ENCODE measurements at regions not wholly inside any gene's neighbourhood (a gene's known extent, or its start where the extent isn't known, plus 50 kb on each side); places are given as distances from the start of the nearest gene placed in this dataset.
"Not testable (repeated sequence)": the region's sequence is repeated elsewhere in the genome, so short reads cannot be mapped to it uniquely, and the experiment has no call there.

- no peak for DNase-seq
Observed at GRCh38 chr4:60814549-60814948, 385.6 kb upstream of the ADGRL3 start.

- no peak for DNase-seq
Observed at GRCh38 chr4:60817609-60818008, 382.5 kb upstream of the ADGRL3 start.

DNA sequence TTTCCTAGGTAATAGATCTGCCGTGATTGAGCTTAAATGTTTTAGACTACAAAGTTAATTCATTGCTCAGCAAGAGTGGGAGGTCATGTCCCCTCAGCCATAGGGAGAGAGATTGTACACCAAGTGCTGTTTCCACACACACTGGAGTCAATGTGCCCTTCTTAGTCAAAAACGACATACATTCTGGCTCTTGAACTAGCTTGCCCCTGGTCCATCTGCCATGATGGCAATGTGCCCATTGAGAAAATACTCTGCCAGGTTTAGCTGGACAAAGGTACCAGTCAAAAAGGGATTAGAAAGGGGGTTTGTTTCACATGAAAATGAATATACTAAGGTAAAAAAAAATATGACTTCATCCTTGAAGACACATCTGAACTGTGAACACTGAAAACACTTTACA is 377.1 kb upstream of the ADGRL3 start:
- DNase-seq: peak; percentile 52

GRCh38 chr4:60840020-60840419 is 360.1 kb upstream of the ADGRL3 start:
- DNase-seq: no peak

- no peak for DNase-seq
Observed at GRCh38 chr4:60846678-60847077, 353.4 kb upstream of the ADGRL3 start.

- no peak for DNase-seq
Observed at GRCh38 chr4:60847614-60848013, 352.5 kb upstream of the ADGRL3 start.

- no peak for DNase-seq
Observed at GRCh38 chr4:60857130-60857753, 342.9 kb upstream of the ADGRL3 start.

DNA sequence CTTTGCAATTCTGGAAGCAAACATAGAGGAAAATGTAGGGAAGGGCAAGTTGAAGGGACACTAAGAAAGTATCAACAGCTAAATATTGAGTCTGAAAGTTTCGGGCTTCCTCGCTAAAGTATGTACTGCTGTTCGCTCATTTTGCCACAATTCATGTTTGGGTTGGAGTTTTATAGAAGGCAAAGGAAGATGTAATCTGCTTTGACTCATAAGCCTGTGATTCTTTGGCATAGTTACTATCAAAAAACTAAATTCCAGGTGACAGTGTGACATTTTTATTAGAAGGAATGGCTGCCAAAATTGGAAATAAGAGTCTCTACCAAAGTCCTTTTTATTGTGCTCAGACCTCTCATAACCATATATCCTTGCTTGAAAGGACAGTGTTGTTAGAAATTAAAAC is 336.7 kb upstream of the ADGRL3 start:
- DNase-seq: no peak

DNA sequence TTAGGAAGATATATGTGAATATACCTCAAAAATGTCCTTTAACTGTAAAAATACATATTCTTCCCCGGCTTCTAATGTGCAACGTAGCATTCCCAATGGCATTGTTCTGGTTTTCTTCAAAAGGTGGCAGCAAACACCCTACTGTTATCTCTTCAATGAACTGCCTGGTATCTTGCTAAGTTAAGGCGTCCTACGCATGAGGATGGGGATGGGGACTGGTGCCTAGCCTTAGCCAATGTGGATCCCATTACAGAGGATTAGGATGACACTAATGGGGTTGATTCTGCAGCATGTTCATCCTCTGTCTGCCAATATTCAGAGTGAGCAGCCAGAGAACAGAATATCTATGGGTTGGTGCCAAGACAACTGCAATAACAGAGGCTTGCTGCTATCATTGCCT is 334.9 kb upstream of the ADGRL3 start:
- peak; percentile 27 for DNase-seq

DNA sequence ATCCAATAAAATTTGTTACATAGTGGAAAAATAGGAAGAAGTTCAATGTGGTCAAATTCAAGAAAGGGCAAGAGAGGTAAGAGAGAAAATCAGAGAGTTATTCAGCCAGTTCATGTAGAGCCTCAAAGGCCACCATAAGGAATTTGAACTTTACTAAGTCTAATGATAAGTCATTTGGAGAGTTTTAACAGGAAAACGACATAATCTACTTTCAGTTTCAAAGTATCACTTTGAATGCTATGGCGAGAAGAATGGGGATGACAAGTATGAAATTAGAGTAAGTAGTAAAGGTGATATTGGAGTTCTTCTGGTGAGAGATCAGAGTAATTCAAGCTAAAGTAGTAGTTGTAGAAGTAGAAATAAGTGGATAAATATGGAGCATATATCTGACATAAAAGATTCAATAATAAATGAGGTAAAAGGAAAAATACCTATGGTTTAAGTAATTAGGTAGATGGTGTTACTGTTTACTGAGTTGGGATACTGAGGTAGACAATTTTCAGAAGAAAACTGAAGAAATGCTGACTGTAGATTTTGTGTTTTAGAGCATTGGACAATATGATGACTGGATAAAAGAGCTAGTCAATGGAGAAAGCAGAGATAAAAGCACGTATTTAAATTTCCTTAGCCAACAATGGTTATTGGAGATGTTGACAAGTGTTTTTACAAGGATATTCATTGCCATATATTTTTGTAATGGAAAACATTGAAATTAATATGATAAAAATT is 331.7 kb upstream of the ADGRL3 start:
- no peak for DNase-seq

DNA sequence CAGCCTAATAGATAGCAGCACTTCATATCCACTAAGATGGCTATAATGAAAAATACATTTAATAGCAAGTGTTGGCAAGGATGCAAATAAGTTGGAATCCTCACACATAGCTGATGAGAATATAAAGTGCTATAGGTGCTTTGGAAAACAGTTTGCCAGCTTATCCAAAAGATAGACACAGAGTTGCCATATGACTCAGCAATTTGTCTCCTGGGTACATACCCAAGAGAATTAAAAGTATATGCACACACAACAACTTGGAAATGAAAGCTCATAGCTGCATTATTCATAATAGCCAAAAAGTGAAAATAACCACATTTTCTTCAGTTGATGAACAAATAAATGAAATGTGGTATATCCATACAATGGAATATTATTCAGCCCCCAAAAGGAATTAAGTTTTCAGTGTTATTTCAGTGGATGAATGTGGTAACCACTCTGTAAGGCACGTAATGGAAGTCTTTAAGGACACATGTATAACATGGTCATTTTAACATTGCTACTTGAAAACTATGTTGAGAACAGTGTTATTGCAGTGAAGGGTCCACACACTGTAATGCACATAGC is 320.9 kb upstream of the ADGRL3 start:
- no peak for DNase-seq

DNA sequence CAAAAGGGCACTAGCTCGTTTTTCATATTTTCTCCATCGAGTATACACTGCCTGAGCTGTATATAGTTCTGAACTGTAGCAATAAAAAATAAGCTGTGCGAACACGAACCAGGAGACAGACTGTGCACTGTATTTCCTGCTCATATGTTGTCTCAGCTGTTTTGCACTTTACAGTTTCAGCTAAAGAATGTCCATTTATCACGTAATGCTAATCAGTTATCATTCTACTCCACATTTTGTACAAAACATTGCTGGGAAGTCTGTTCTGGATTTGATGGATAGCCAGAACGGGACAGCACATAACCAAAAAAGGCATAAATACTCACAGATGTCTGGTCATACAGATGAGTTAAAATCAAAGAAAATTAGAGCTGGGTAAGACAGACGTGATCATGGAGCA is 315.5 kb upstream of the ADGRL3 start:
- DNase-seq: no peak

- DNase-seq: no peak
Observed at GRCh38 chr4:60885011-60885410, 315.1 kb upstream of the ADGRL3 start.

GRCh38 chr4:60890743-60891142 is 309.4 kb upstream of the ADGRL3 start:
- DNase-seq: no peak

GRCh38 chr4:60891947-60892346 is 308.2 kb upstream of the ADGRL3 start:
- DNase-seq: no peak

DNA sequence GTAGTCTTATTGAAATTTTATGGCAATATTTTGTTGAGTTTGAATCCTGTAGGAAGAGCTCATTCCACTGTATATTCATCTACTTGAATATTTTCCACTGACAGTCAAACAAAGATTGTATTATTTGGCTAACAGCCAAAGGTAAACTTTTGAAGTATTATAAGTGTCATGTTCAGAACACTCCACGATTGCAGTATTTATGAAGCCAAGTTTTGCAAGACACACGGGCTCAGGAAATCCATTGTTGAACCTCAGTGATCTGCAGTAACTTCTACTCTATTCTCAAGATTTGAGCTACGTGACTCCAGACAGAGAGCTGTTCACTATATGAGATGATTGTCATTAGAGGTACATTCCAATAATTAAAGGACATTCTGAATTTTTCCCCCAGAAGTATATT is 302.7 kb upstream of the ADGRL3 start:
- DNase-seq: no peak

- no peak for DNase-seq
Observed at GRCh38 chr4:60905162-60905561, 295.0 kb upstream of the ADGRL3 start.

DNA sequence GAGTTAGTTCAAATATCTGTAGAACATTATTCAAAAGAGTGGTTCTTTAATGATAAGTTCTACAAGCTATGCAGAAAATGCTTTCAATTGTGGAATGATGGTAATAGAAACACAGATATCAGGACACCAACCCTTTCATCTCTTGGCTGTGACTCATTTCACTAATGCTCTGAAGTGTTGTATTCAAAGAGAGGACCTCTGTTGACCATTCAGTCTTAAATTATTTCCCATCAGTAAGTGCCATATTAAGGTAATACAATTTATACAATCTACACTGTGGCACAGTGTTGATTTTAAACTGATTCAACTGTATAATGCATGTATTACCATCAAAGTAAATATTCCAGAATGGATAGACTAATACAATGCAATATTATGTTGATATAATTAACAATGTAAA is 289.0 kb upstream of the ADGRL3 start:
- no peak for DNase-seq

GRCh38 chr4:60913002-60913401 is 287.1 kb upstream of the ADGRL3 start:
- DNase-seq: no peak

DNA sequence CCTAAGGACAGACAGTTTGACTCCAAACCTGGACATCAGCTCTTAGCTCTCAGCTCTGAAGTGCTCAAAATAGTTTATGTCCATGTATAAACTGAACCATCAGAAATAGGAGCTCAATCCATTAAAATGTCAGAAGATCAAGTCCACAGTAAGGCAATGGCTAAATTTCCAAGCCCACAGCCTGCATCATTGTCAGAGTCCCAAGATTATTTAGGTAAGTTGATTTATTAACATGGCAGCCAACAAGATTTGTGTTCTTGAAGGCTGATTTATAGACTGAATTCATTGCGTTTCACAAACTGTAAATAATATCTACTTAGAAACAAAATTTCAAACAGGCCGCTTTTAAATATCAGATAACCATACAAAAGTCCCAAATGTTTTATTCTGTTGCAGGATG is 286.5 kb upstream of the ADGRL3 start:
- no peak for DNase-seq

DNA sequence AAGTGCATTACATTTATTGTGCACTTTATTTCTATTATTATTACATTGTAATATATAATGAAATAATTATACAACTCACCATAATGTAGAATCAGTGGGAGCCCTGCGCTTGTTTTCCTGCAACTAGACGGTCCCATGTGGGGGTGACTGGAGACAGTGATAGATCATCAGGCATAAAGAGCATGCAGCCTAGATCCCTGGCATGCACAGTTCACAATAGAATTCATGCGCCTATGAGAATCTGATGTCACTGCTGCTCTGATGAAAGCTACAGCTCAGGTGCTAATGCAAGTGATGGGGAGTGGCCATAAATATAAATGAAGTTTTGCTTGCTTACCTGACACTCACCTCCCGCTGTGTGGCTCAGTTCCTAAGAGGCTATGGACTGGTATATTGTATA is 278.4 kb upstream of the ADGRL3 start:
- DNase-seq: not testable (repeated sequence)

DNA sequence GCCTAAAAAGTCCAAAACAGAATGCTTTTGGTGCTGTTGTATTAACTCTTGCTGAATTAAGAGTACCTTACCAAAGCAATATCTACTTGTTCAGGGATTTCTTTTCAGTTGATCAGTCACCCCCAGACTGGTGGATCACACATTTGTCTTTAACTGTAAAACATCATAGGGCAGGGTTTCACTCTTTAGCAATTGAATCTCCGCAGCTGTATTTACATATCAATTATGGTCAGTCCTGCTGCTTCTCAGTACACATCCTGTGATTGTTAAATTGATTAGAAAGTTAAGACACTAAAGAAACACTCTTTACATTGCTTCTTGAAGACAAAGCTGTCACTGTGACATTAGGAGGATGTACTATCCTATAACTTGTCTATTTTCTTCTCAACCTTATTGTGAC is 277.1 kb upstream of the ADGRL3 start:
- peak; percentile 58 for DNase-seq

- DNase-seq: no peak
Observed at GRCh38 chr4:60926624-60927023, 273.5 kb upstream of the ADGRL3 start.

GRCh38 chr4:60930866-60931265 is 269.3 kb upstream of the ADGRL3 start:
- DNase-seq: no peak

All from NCI-H1092 treated with DMSO at 0.1 percent for 48 hours (cell line).